NT2/D1 (cell line): ENCODE measurements at regions not wholly inside any gene's neighbourhood (a gene's known extent, or its start where the extent isn't known, plus 50 kb on each side); places are given as distances from the start of the nearest gene placed in this dataset.

Source experiments
- SUZ12 ChIP-seq: IDR thresholded peaks from 2 replicates; pipeline ENCODE4 v1.6.1; 2011; ENCODE audit not compliant: insufficient read length, insufficient read depth; ENCODE audit errors: extremely low read depth
- ZNF274 ChIP-seq: IDR thresholded peaks from 2 replicates; pipeline ENCODE4 v1.6.1; 2011; ENCODE audit warnings: mild to moderate bottlenecking, low read depth, low read length

- TF ChIP-seq SUZ12 (no peak), ZNF274 (no peak)
Observed at GRCh38 chr5:98042521-98042920, 730.9 kb upstream of the RGMB start.
